ENCODE measurements at regions not wholly inside any gene's neighbourhood (a gene's known extent, or its start where the extent isn't known, plus 50 kb on each side); places are given as distances from the start of the nearest gene placed in this dataset.

DNA sequence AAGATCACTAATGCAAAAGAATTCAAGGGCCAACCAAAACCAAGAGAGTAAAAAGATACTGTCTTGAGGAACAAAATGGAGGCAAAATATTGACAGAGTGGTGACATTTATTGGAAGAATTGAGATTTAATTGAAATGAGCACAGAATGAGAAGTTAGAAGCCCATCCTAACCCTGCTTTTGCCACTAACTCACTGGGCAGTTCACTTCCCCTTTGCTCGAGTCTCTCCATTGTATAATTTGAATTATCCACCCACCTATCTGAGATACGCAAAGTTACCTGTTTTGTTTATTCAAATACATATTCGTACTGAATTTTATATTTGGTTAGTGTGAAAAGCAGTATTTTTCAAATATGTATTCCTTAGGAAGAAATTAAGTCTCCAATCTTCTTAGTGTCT, 204.5 kb upstream of the PRDM1 start:
- no peak overlapping the region for H3K4me3 ChIP-seq
- 76% methylated on average over 3 of the region's 3 CpGs for WGBS (ENCODE audit: missing lambda C conversion rate)
- ChIA-PET POLR2A (no interaction called here), CTCF (no interaction called here)
- H3K27ac ChIP-seq = no peak overlapping the region
- TF ChIP-seq RARB (CRISPR knock-in tag; IDR thresholded peaks at IDR 0.05) = no peak
- no peak for TF ChIP-seq NFE2L2 (conservative IDR thresholded peaks at IDR 0.05; ENCODE audit: low read length)
- TF ChIP-seq, protein P1, sequence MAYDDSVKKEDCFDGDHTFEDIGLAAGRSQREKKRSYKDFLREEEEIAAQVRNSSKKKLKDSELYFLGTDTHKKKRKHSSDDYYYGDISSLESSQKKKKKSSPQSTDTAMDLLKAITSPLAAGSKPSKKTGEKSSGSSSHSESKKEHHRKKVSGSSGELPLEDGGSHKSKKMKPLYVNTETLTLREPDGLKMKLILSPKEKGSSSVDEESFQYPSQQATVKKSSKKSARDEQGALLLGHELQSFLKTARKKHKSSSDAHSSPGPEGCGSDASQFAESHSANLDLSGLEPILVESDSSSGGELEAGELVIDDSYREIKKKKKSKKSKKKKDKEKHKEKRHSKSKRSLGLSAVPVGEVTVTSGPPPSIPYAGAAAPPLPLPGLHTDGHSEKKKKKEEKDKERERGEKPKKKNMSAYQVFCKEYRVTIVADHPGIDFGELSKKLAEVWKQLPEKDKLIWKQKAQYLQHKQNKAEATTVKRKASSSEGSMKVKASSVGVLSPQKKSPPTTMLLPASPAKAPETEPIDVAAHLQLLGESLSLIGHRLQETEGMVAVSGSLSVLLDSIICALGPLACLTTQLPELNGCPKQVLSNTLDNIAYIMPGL (CRISPR knock-in tag; IDR thresholded peaks at IDR 0.05; ENCODE audit: borderline replicate concordance) = no peak
- TF ChIP-seq, protein P2, sequence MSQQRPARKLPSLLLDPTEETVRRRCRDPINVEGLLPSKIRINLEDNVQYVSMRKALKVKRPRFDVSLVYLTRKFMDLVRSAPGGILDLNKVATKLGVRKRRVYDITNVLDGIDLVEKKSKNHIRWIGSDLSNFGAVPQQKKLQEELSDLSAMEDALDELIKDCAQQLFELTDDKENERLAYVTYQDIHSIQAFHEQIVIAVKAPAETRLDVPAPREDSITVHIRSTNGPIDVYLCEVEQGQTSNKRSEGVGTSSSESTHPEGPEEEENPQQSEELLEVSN (IDR thresholded peaks at IDR 0.05; ENCODE audit: borderline replicate concordance, low read depth) = no peak
- TF ChIP-seq NR3C1 (IDR thresholded peaks at IDR 0.05) = no peak
- no peak for TF ChIP-seq KDM1A (IDR thresholded peaks at IDR 0.05; ENCODE audit: low read depth)
- TF ChIP-seq EHF (CRISPR knock-in tag; IDR thresholded peaks at IDR 0.05) = no peak
- no peak for TF ChIP-seq MAX (IDR thresholded peaks at IDR 0.05)
- TF ChIP-seq REST (IDR thresholded peaks at IDR 0.05) = no peak
- DNase-seq (ENCODE audit: low read depth in 1 of 2, low spot score in 1 of 2) (no peak), FAIRE-seq (no peak), ATAC-seq (no peak)
- no peak overlapping the region for H3K4me2 ChIP-seq
- no peaks in the 10 kb centered on the region for H3K4me1 ChIP-seq
- no peaks in the 10 kb centered on the region for H3K9me3 ChIP-seq

GRCh38 chr6:105880030-105880492, 206.1 kb upstream of the PRDM1 start:
- Histone ChIP-seq H3K4me2 (no peak overlapping the region), H3K4me1 (no peaks in the 10 kb centered on the region), H3K27ac (no peak overlapping the region), H3K9me3 (no peaks in the 10 kb centered on the region), H3K4me3 (no peak overlapping the region)
- ChIA-PET POLR2A (no interaction called here), CTCF (no interaction called here)
- ATAC-seq (no peak), FAIRE-seq (no peak), DNase-seq (ENCODE audit: low read depth in 1 of 2, low spot score in 1 of 2) (no peak)
- WGBS (ENCODE audit: missing lambda C conversion rate) = 84% methylated on average over 13 of the region's 13 CpGs
- TF ChIP-seq, protein P2 (IDR thresholded peaks at IDR 0.05; ENCODE audit: borderline replicate concordance, low read depth) = no peak
- TF ChIP-seq HOXB13 (CRISPR knock-in tag; IDR thresholded peaks at IDR 0.05; ENCODE audit: low read depth) (no peak), TP53 (CRISPR knock-in tag; IDR thresholded peaks at IDR 0.05) (no peak), TFCP2L1 (CRISPR knock-in tag; IDR thresholded peaks at IDR 0.05) (no peak), CHD2 (IDR thresholded peaks at IDR 0.05; ENCODE audit: low read length, partially characterized antibody) (no peak), NR3C1 (IDR thresholded peaks at IDR 0.05) (no peak)
- TF ChIP-seq, protein P3, sequence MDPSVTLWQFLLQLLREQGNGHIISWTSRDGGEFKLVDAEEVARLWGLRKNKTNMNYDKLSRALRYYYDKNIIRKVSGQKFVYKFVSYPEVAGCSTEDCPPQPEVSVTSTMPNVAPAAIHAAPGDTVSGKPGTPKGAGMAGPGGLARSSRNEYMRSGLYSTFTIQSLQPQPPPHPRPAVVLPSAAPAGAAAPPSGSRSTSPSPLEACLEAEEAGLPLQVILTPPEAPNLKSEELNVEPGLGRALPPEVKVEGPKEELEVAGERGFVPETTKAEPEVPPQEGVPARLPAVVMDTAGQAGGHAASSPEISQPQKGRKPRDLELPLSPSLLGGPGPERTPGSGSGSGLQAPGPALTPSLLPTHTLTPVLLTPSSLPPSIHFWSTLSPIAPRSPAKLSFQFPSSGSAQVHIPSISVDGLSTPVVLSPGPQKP (IDR thresholded peaks at IDR 0.05; ENCODE audit: low read depth, low read length) = no peak
- TF ChIP-seq, protein P1 (CRISPR knock-in tag; IDR thresholded peaks at IDR 0.05; ENCODE audit: borderline replicate concordance) = no peak
